HepG2 (cell line): ENCODE measurements at regions not wholly inside any gene's neighbourhood (a gene's known extent, or its start where the extent isn't known, plus 50 kb on each side); places are given as distances from the start of the nearest gene placed in this dataset.
A peak's percentile ranks its signal among the peaks of the same experiment; 100 is the strongest.

ENCODE experiments used
- DNMT3B ChIP-seq: conservative IDR thresholded peaks from 2 replicates; pipeline ENCODE4 v1.6.1; 2016; ENCODE audit warnings: missing biosample characterization, control low read depth
- IKZF1 ChIP-seq: fragments of 450-650 bp; IDR thresholded peaks from 2 replicates; pipeline ENCODE4 v1.7.1; 2016
- MEIS2 ChIP-seq: sonication (generic); formaldehyde crosslinking; IDR thresholded peaks from 2 replicates; pipeline ENCODE4 v1.9.0; 2021; ENCODE audit warnings: mild to moderate bottlenecking, missing genetic modification reagents
- POLR2G ChIP-seq: fragments of 200-400 bp; formaldehyde crosslinking; IDR thresholded peaks from 2 replicates; pipeline ENCODE4 v1.6.1; 2018; ENCODE audit warnings: mild to moderate bottlenecking, low read depth, low read length, moderate library complexity
- PRMT3 ChIP-seq: sonication (generic); formaldehyde crosslinking; IDR thresholded peaks from 2 replicates; pipeline ENCODE4 v1.8.1; 2022; ENCODE audit warnings: low read depth, mild to moderate bottlenecking, moderate library complexity, missing genetic modification reagents, borderline replicate concordance
- RBFOX2 ChIP-seq: fragments of 200-400 bp; formaldehyde crosslinking; IDR thresholded peaks from 2 replicates; pipeline ENCODE4 v1.6.1; 2017; ENCODE audit warnings: low read depth, mild to moderate bottlenecking, low read length
- RELA ChIP-seq: sonication (generic); formaldehyde crosslinking; IDR thresholded peaks from 2 replicates; pipeline ENCODE4 v1.4.0; 2020; ENCODE audit warnings: missing genetic modification reagents
- SNAI1 ChIP-seq: sonication (generic); formaldehyde crosslinking; IDR thresholded peaks from 2 replicates; pipeline ENCODE4 v1.5.0; 2020; ENCODE audit warnings: mild to moderate bottlenecking, missing genetic modification reagents, borderline replicate concordance
- SOX6 ChIP-seq, 2 experiments: fragments of 450-650 bp in 1 of 2; sonication (generic) in 1 of 2; formaldehyde crosslinking in 1 of 2; IDR thresholded peaks; 2 replicates each; pipeline versions ENCODE4 v1.4.0 to v1.6.1; 2017 to 2020; ENCODE audit warnings: antibody characterized with exemption in 1 of 2, mild to moderate bottlenecking in 1 of 2, missing genetic modification reagents in 1 of 2
- U2AF1 ChIP-seq: fragments of 200-400 bp; formaldehyde crosslinking; optimal IDR thresholded peaks from 2 replicates; pipeline ENCODE3; 2017; ENCODE audit warnings: mild to moderate bottlenecking, low read depth, low read length
- ZNF138 ChIP-seq: sonication (generic); formaldehyde crosslinking; IDR thresholded peaks from 2 replicates; pipeline ENCODE4 v1.5.0; 2020; ENCODE audit warnings: mild to moderate bottlenecking, low read depth, missing genetic modification reagents
- ZNF350 ChIP-seq: sonication (generic); formaldehyde crosslinking; IDR thresholded peaks from 2 replicates; pipeline ENCODE4 v1.4.0; 2020; ENCODE audit warnings: mild to moderate bottlenecking, low read depth, missing genetic modification reagents, borderline replicate concordance
- ZNF577 ChIP-seq: sonication (generic); formaldehyde crosslinking; IDR thresholded peaks from 2 replicates; pipeline ENCODE4 v1.4.0; 2020; ENCODE audit warnings: mild to moderate bottlenecking, low read depth, missing genetic modification reagents, borderline replicate concordance
- ZNF644 ChIP-seq: IDR thresholded peaks from 2 replicates; pipeline ENCODE4 v1.6.1; 2016; ENCODE audit warnings: low read depth
- ZNF737 ChIP-seq: sonication (generic); formaldehyde crosslinking; IDR thresholded peaks from 2 replicates; pipeline ENCODE4 v1.5.0; 2020; ENCODE audit warnings: missing genetic modification reagents, mild to moderate bottlenecking, borderline replicate concordance
- ZNF777 ChIP-seq: sonication (generic); formaldehyde crosslinking; IDR thresholded peaks from 2 replicates; pipeline ENCODE4 v1.4.0; 2020; ENCODE audit warnings: missing genetic modification reagents
- TF ChIP-seq, protein P1 (sequence below): sonication (generic); formaldehyde crosslinking; IDR thresholded peaks from 2 replicates; pipeline ENCODE4 v1.9.0; 2021; ENCODE audit warnings: mild to moderate bottlenecking, missing genetic modification reagents
- TF ChIP-seq, protein P2 (sequence below): IDR thresholded peaks from 2 replicates; pipeline ENCODE4 v1.6.1; 2016; ENCODE audit warnings: low read depth, control low read depth
- TF ChIP-seq, protein P3 (sequence below): sonication (generic); formaldehyde crosslinking; IDR thresholded peaks from 2 replicates; pipeline ENCODE4 v1.4.0; 2020; ENCODE audit warnings: missing genetic modification reagents
- TF ChIP-seq, protein P4 (sequence below): sonication (generic); formaldehyde crosslinking; IDR thresholded peaks from 2 replicates; pipeline ENCODE4 v1.8.1; 2023; ENCODE audit warnings: mild to moderate bottlenecking, missing genetic modification reagents

GRCh38 chr2:240309214-240309613 is 126.2 kb upstream of the GPC1 start (continued):
- TF ChIP-seq RELA (CRISPR knock-in tag) (no peak), ZNF138 (no peak), IKZF1 (0 out of 2 replicates have a peak, but pooled peaks have one; percentile 59), RBFOX2 (no peak), ZNF350 (CRISPR knock-in tag) (no peak), ZNF737 (no peak), U2AF1 (no peak), ZNF777 (CRISPR knock-in tag) (no peak), PRMT3 (no peak), ZNF577 (CRISPR knock-in tag) (no peak), POLR2G (no peak), ZNF644 (CRISPR knock-in tag) (no peak), DNMT3B (CRISPR knock-in tag) (no peak), MEIS2 (CRISPR knock-in tag) (no peak), SOX6 (IDR thresholded peaks at IDR 0.05) (peak; percentile 91; the same call in 1 of the 2 replicates), SOX6 (CRISPR knock-in tag; IDR thresholded peaks at IDR 0.05) (no peak), SNAI1 (CRISPR knock-in tag) (no peak)
- TF ChIP-seq, protein P1, sequence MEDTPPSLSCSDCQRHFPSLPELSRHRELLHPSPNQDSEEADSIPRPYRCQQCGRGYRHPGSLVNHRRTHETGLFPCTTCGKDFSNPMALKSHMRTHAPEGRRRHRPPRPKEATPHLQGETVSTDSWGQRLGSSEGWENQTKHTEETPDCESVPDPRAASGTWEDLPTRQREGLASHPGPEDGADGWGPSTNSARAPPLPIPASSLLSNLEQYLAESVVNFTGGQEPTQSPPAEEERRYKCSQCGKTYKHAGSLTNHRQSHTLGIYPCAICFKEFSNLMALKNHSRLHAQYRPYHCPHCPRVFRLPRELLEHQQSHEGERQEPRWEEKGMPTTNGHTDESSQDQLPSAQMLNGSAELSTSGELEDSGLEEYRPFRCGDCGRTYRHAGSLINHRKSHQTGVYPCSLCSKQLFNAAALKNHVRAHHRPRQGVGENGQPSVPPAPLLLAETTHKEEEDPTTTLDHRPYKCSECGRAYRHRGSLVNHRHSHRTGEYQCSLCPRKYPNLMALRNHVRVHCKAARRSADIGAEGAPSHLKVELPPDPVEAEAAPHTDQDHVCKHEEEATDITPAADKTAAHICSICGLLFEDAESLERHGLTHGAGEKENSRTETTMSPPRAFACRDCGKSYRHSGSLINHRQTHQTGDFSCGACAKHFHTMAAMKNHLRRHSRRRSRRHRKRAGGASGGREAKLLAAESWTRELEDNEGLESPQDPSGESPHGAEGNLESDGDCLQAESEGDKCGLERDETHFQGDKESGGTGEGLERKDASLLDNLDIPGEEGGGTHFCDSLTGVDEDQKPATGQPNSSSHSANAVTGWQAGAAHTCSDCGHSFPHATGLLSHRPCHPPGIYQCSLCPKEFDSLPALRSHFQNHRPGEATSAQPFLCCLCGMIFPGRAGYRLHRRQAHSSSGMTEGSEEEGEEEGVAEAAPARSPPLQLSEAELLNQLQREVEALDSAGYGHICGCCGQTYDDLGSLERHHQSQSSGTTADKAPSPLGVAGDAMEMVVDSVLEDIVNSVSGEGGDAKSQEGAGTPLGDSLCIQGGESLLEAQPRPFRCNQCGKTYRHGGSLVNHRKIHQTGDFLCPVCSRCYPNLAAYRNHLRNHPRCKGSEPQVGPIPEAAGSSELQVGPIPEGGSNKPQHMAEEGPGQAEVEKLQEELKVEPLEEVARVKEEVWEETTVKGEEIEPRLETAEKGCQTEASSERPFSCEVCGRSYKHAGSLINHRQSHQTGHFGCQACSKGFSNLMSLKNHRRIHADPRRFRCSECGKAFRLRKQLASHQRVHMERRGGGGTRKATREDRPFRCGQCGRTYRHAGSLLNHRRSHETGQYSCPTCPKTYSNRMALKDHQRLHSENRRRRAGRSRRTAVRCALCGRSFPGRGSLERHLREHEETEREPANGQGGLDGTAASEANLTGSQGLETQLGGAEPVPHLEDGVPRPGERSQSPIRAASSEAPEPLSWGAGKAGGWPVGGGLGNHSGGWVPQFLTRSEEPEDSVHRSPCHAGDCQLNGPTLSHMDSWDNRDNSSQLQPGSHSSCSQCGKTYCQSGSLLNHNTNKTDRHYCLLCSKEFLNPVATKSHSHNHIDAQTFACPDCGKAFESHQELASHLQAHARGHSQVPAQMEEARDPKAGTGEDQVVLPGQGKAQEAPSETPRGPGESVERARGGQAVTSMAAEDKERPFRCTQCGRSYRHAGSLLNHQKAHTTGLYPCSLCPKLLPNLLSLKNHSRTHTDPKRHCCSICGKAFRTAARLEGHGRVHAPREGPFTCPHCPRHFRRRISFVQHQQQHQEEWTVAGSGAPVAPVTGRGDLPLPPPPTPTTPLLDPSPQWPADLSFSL (CRISPR knock-in tag), result peak; percentile 55
- TF ChIP-seq, protein P2, sequence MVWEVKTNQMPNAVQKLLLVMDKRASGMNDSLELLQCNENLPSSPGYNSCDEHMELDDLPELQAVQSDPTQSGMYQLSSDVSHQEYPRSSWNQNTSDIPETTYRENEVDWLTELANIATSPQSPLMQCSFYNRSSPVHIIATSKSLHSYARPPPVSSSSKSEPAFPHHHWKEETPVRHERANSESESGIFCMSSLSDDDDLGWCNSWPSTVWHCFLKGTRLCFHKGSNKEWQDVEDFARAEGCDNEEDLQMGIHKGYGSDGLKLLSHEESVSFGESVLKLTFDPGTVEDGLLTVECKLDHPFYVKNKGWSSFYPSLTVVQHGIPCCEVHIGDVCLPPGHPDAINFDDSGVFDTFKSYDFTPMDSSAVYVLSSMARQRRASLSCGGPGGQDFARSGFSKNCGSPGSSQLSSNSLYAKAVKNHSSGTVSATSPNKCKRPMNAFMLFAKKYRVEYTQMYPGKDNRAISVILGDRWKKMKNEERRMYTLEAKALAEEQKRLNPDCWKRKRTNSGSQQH (CRISPR knock-in tag), result no peak
- TF ChIP-seq, protein P3, sequence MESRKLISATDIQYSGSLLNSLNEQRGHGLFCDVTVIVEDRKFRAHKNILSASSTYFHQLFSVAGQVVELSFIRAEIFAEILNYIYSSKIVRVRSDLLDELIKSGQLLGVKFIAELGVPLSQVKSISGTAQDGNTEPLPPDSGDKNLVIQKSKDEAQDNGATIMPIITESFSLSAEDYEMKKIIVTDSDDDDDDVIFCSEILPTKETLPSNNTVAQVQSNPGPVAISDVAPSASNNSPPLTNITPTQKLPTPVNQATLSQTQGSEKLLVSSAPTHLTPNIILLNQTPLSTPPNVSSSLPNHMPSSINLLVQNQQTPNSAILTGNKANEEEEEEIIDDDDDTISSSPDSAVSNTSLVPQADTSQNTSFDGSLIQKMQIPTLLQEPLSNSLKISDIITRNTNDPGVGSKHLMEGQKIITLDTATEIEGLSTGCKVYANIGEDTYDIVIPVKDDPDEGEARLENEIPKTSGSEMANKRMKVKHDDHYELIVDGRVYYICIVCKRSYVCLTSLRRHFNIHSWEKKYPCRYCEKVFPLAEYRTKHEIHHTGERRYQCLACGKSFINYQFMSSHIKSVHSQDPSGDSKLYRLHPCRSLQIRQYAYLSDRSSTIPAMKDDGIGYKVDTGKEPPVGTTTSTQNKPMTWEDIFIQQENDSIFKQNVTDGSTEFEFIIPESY (CRISPR knock-in tag), result no peak
- TF ChIP-seq, protein P4, sequence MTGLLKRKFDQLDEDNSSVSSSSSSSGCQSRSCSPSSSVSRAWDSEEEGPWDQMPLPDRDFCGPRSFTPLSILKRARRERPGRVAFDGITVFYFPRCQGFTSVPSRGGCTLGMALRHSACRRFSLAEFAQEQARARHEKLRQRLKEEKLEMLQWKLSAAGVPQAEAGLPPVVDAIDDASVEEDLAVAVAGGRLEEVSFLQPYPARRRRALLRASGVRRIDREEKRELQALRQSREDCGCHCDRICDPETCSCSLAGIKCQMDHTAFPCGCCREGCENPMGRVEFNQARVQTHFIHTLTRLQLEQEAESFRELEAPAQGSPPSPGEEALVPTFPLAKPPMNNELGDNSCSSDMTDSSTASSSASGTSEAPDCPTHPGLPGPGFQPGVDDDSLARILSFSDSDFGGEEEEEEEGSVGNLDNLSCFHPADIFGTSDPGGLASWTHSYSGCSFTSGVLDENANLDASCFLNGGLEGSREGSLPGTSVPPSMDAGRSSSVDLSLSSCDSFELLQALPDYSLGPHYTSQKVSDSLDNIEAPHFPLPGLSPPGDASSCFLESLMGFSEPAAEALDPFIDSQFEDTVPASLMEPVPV (CRISPR knock-in tag), result no peak
